HG03064 (cell line): ENCODE measurements at regions not wholly inside any gene's neighbourhood (a gene's known extent, or its start where the extent isn't known, plus 50 kb on each side); places are given as distances from the start of the nearest gene placed in this dataset.

Experiments
- ATAC-seq: cut with Tn5 transposase; IDR thresholded peaks from one replicate; pipeline ENCODE4 v1.9.1; 2021; ENCODE audit warnings: low read depth; ENCODE audit not compliant: unreplicated experiment

GRCh38 chr9:23611869-23612268 is 214.2 kb downstream of the ELAVL2 start:
- no peak for ATAC-seq

GRCh38 chr9:23615569-23615968 is 210.5 kb downstream of the ELAVL2 start:
- ATAC-seq: no peak

- ATAC-seq: no peak
Measured at GRCh38 chr9:23621188-23621587, 204.9 kb downstream of the ELAVL2 start.

- ATAC-seq: no peak
Measured at GRCh38 chr9:23621924-23622323, 204.1 kb downstream of the ELAVL2 start.

GRCh38 chr9:23622396-23622795 is 203.6 kb downstream of the ELAVL2 start:
- no peak for ATAC-seq

GRCh38 chr9:23630488-23630887 is 195.6 kb downstream of the ELAVL2 start:
- no peak for ATAC-seq

GRCh38 chr9:23635276-23635675 is 190.8 kb downstream of the ELAVL2 start:
- ATAC-seq: no peak

- ATAC-seq: no peak
Measured at GRCh38 chr9:23636199-23636598, 189.8 kb downstream of the ELAVL2 start.

- no peak for ATAC-seq
Measured at GRCh38 chr9:23638011-23638410, 188.0 kb downstream of the ELAVL2 start.

- no peak for ATAC-seq
Measured at GRCh38 chr9:23638837-23639426, 187.1 kb downstream of the ELAVL2 start.
